ENCODE measurements at regions not wholly inside any gene's neighbourhood (a gene's known extent, or its start where the extent isn't known, plus 50 kb on each side); places are given as distances from the start of the nearest gene placed in this dataset.

DNA sequence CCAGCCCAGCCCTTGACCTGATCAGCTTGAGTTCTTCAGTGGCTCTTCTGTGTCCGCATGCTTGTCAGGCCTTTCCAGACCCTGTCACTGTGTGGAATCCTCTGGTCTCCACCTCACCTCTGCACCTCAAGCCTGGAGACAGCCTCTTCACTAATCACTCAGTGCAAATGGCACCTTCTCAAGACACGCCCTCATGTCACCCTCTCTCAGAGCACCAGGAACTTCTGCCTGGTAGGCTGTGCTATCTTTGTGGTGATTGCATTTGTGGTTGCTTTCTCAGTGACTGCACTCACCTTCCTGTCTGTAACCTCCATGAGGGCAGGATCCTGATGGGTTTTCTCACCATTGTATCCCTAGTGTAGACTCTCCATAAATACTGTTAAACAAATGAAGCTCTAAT, 435.2 kb upstream of the CDH4 start:
- ATAC-seq (ENCODE audit: poor library complexity) (no peak), DNase-seq (no peak)
- intact Hi-C loops (cut with DNase I) = no loop called here

- no peak for DNase-seq
- intact Hi-C loops (cut with DNase I) = no loop called here
- no peak for ATAC-seq (ENCODE audit: poor library complexity)
Observed at GRCh38 chr20:60817891-60818290, 434.2 kb upstream of the CDH4 start.

DNA sequence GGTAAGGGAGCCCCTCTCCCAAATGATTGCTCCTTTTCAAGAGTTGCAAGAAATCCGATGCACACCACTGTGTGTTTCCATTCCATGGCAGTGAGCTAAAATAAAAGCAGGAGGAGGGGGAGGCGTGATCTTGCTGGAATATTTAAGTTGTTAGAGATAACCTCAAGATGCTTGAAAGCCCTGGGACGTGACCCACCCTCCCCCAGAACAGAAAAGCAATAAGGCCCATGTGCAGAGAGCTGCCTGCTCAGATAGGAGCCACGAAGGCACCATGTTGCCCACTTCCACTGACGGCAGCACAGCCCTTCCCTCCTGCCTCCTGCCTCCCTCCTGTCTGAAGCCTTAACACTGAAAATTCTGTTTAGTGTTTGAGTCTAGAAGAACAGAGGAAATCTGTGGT, 432.6 kb upstream of the CDH4 start:
- ATAC-seq (ENCODE audit: poor library complexity) (no peak), DNase-seq (no peak)
- intact Hi-C loops (cut with DNase I) = no loop called here

GRCh38 chr20:60820149-60820548, 431.9 kb upstream of the CDH4 start:
- DNase-seq (no peak), ATAC-seq (ENCODE audit: poor library complexity) (no peak)
- intact Hi-C loops (cut with DNase I) = no loop called here

DNA sequence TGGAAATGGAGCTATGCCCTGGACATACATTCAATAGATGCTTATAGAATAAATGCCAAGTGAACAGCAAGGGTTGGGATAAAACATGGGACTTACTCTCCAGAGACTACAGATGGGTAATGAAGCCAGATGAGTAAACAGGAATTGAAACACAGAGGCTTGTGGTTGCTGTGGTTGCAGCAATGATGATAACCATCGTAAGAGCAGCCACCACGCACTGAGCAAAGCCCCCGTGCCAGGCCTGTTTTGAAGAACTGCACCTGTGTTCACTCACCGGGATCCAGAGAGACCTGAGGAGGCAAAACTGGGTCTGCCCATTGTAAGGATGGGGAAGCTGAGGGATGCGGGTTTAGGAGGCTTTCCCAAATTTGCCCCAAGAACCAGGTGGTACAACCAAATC, 431.1 kb upstream of the CDH4 start:
- no peak for DNase-seq
- intact Hi-C loops (cut with DNase I) = no loop called here
- no peak for ATAC-seq (ENCODE audit: poor library complexity)

- intact Hi-C loops (cut with DNase I) = no loop called here
- DNase-seq = no peak
- ATAC-seq (ENCODE audit: poor library complexity) = no peak
Observed at GRCh38 chr20:60822699-60823607, 429.1 kb upstream of the CDH4 start.

DNA sequence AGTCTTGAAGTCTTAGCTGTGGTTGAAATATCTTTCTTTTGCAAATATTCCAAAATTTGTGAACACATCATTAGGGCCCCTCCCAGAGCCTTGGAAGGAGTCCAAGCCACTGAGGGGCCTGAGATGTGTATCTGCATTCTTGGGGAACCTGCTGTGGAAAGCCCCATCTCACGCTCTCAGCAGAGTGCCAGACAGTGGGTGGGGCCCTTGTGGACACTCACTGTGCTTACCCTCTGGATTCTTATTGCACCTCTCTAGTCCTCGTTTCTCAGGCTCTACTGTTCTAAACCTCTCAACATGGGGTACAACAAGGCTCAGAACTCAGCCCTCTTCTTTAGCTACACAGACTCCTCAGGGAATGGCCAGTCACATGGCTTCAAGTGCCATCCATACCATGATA, 416.2 kb upstream of the CDH4 start:
- ATAC-seq (ENCODE audit: poor library complexity) = no peak
- intact Hi-C loops (cut with DNase I) = no loop called here
- DNase-seq = no peak

DNA sequence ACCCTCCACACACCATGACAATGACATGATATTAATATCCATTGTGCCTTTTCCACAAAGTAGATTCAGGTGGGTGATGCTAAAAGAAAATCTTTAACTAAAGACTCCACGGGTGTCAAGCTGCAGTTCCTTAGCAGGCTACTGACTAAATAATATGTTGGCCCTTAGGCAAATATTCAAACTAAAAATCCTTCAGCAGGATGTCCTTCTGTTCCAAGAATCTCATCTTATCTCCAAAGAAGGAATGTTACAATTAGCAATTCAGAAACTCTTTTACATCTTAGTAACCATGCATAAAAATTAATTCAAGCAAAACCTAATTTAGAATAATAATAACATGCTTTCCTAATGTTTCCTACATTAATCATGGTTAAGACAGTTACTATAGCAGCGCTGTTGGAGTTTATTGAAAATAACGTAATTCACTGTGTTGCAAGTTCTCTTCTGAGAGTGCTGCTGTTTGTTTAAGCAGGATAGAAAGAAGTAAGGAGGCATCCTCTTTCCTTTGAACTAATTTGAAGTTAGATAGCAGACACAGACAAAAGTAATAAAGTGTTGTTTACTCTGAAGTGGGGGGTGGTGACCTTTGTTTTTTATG, 414.8 kb upstream of the CDH4 start:
- DNase-seq (no peak), ATAC-seq (ENCODE audit: poor library complexity) (no peak)
- intact Hi-C loops (cut with DNase I) = no loop called here

GRCh38 chr20:60838297-60838696, 413.8 kb upstream of the CDH4 start:
- ATAC-seq (ENCODE audit: poor library complexity) (no peak), DNase-seq (no peak)
- intact Hi-C loops (cut with DNase I) = no loop called here

GRCh38 chr20:60840971-60841370, 411.1 kb upstream of the CDH4 start:
- intact Hi-C loops (cut with DNase I) = no loop called here
- no peak for DNase-seq
- no peak for ATAC-seq (ENCODE audit: poor library complexity)

DNA sequence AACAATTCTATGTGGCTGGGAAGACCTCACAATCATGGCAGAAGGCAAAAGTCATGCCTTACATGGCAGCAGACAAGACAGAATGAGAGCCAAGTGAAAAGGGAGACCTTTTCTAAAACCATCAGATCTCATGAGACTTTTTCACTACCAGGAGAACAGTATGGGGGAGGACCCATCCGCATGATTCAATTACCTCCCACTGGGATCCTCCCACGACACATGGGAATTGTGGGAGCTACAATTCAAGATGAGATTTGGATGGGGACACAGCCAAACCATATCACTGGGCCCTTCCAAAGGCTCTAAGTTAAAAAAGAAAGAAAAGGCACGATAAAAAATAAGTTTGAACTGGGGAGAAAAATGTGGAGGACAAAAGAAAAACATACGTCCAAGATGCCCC, 406.9 kb upstream of the CDH4 start:
- no peak for DNase-seq
- intact Hi-C loops (cut with DNase I) = no loop called here
- no peak for ATAC-seq (ENCODE audit: poor library complexity)

GRCh38 chr20:60851826-60852704, 400.0 kb upstream of the CDH4 start:
- DNase-seq = no peak
- intact Hi-C loops (cut with DNase I) = no loop called here
- peak; percentile 34 for ATAC-seq (ENCODE audit: poor library complexity)

DNA sequence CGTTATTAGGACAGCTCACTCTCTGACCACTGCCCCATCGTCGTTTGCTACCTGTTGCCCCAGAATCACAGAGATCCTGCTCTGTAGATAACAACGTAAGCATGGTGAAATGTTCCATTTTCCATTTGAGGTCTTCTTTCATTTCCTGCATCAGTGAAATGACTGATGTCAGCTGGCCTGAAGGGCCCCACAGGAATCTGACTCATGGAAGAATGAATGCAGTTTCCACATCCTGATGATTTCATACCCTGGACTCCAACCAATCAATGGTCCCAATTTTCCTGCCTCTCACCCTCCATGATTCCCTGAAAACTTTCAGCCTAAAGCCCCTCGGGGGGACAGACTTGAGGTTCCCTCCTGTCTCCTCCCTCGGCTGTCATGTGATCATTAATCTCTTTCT, 394.4 kb upstream of the CDH4 start:
- intact Hi-C loops (cut with DNase I) = no loop called here
- DNase-seq (no peak), ATAC-seq (ENCODE audit: poor library complexity) (no peak)

GRCh38 chr20:60862601-60863000, 389.5 kb upstream of the CDH4 start:
- DNase-seq = no peak
- intact Hi-C loops (cut with DNase I) = no loop called here
- no peak for ATAC-seq (ENCODE audit: poor library complexity)

DNA sequence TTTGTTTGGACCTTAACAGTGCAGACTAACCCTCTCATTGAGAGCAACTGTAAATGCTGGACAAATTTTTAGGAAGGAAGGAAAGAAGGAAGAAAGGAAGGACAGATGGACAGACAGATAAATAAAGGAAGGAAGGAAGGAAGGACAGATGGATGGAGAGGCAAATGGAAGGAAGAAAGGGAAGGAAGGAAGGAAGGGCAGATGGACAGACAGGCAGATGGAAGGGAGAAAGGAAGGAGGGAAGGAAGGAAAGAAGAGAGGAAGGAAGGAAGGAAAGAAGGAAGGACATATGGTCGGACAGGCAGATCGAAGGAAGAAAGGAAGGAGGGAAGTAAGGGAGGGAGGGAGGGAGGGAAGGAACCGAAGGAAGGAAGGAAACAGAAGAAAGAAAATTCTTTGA, 388.5 kb upstream of the CDH4 start:
- intact Hi-C loops (cut with DNase I) = no loop called here
- ATAC-seq (ENCODE audit: poor library complexity) = no peak
- no peak for DNase-seq

- intact Hi-C loops (cut with DNase I) = no loop called here
Observed at GRCh38 chr20:60867589-60867988, 384.5 kb upstream of the CDH4 start.

DNA sequence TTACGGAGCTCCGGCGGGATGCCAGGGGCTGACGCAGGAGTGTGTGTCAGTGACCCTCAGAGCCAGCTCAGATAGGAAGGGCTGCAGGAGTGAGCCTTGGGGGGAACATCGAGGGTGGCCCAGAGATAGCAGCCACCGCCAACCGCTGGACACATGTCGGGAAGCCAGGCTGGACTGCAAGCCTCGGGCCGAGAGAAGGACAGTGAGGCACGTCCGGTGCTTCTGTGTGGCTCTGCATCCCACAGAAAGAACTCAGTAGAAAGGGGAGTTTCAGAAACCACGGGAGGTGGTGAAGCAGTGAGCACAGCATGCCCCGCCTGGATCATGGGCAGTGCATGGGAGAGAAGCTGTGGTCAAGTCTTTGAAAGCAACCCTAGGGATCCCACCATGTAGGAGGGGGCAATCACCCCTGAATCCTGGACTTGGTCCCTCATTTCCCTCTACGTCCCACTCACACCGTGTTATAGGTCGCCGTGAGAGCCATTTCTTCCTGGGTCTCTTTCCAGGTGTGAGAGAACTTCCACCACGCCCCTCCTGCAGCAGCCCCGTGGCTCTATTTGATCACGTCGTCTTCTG, 383.7 kb upstream of the CDH4 start:
- intact Hi-C loops (cut with DNase I) = no loop called here
- ATAC-seq (ENCODE audit: poor library complexity) (no peak), DNase-seq (no peak)

More at GRCh38 chr20:60867589-60867988, 384.5 kb upstream of the CDH4 start:
- no peak for DNase-seq
- ATAC-seq (ENCODE audit: poor library complexity) = no peak

GRCh38 chr20:60869087-60869486, 383.0 kb upstream of the CDH4 start:
- intact Hi-C loops (cut with DNase I) = no loop called here
- DNase-seq (no peak), ATAC-seq (ENCODE audit: poor library complexity) (no peak)

DNA sequence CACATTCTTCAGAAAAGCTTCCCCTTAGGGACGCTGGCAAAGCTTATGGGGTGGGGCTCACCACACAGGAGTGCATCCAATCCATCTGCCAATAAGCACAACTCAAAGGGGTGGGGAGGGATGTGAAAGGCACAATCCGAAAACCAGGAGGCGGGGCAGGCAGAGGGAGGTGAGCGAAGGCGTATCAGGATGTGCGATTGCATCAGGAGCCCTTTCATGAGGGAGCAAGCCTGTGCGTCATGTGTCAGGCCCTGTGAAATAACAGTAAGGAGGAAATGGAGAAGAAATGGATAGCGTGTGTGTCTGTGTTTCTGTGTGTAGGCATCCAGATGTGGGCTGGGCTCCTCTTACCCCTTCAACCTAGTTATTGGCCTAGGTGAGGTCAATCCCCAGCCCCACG, 382.4 kb upstream of the CDH4 start:
- no peak for ATAC-seq (ENCODE audit: poor library complexity)
- intact Hi-C loops (cut with DNase I) = no loop called here
- no peak for DNase-seq

Measured in Right ventricle myocardium superior (tissue), 1 donor.